GM12864 (cell line): ENCODE measurements at regions not wholly inside any gene's neighbourhood (a gene's known extent, or its start where the extent isn't known, plus 50 kb on each side); places are given as distances from the start of the nearest gene placed in this dataset.

Source experiments
- DNase-seq: peaks from one replicate; pipeline ENCODE4 v3.0.0-alpha.2; 2011; ENCODE audit warnings: low read depth
- H3K4me3 ChIP-seq: 2 replicates; pipeline ENCODE4 v1.5.1; 2011; ENCODE audit warnings: mild to moderate bottlenecking, low read depth, low read length, control low read depth
- CTCF ChIP-seq: IDR thresholded peaks from 2 replicates; pipeline ENCODE4 v1.5.1; 2011; ENCODE audit warnings: low read depth, mild to moderate bottlenecking, moderate library complexity, low read length, control low read depth, inconsistent platforms; ENCODE audit errors: missing control alignments

- DNase-seq: no peak
- no peak for TF ChIP-seq CTCF
- H3K4me3 ChIP-seq: no peak overlapping the region
Measured at GRCh38 chr12:17642340-17642650, 447.7 kb downstream of the RERGL start.

- no peak for TF ChIP-seq CTCF
- DNase-seq: no peak
- H3K4me3 ChIP-seq: no peak overlapping the region
Measured at GRCh38 chr12:17640615-17641014, 449.4 kb downstream of the RERGL start.

GRCh38 chr12:17618831-17619230, 471.2 kb downstream of the RERGL start:
- no peak for DNase-seq
- no peak overlapping the region for H3K4me3 ChIP-seq
- no peak for TF ChIP-seq CTCF

- DNase-seq: no peak
- TF ChIP-seq CTCF: no peak
- H3K4me3 ChIP-seq: no peak overlapping the region
Measured at GRCh38 chr12:17609701-17610100, 480.3 kb downstream of the RERGL start.

- H3K4me3 ChIP-seq: no peak overlapping the region
- no peak for DNase-seq
Measured at GRCh38 chr12:17609153-17609552, 480.8 kb downstream of the RERGL start.

GRCh38 chr12:17595111-17595510, 494.9 kb downstream of the RERGL start:
- DNase-seq: no peak
- H3K4me3 ChIP-seq: no peak overlapping the region
- no peak for TF ChIP-seq CTCF

More at GRCh38 chr12:17609153-17609552, 480.8 kb downstream of the RERGL start:
- no peak for TF ChIP-seq CTCF

GRCh38 chr12:17593715-17594406, 496.1 kb downstream of the RERGL start:
- no peak overlapping the region for H3K4me3 ChIP-seq
- no peak for TF ChIP-seq CTCF
- DNase-seq: no peak
